CD4-positive, alpha-beta T cell (primary cell): ENCODE measurements at regions not wholly inside any gene's neighbourhood (a gene's known extent, or its start where the extent isn't known, plus 50 kb on each side); places are given as distances from the start of the nearest gene placed in this dataset.

Experiments used
- ATAC-seq: fragments of 200-7000 bp; cut with Tn5 transposase; one replicate; pipeline ENCODE4 v1.10.0; 2022; ENCODE audit warnings: mild to moderate bottlenecking; ENCODE audit not compliant: poor library complexity
- CTCF ChIA-PET: fragments of 350-600 bp; sonication (Branson Sonifier 250); formaldehyde crosslinking; loops from one replicate; lab custom pipeline; 2021; ENCODE audit warnings: antibody characterized with exemption, inconsistent platforms; lab: Charles Lee
- POLR2A ChIA-PET: fragments of 350-600 bp; sonication (Branson Sonifier 250); formaldehyde crosslinking; loops from one replicate; lab custom pipeline; 2021; ENCODE audit warnings: antibody characterized with exemption, inconsistent platforms; lab: Charles Lee
- DNase-seq, 14 experiments: peaks; one replicate each; pipeline ENCODE4 v3.0.0-alpha.2; 2013 to 2020; ENCODE audit warnings: mixed read lengths in 2 of 14
- H3K27ac ChIP-seq, 2 donors: one replicate each; pipeline versions ENCODE4 v1.5.1 to v1.7.0; 2013; ENCODE audit warnings: low read length in 2 of 2, low read depth in 1 of 2, mild to moderate bottlenecking in 1 of 2
- H3K27me3 ChIP-seq, 2 experiments: 1 replicate in 1 of 2; 2 replicates in 1 of 2; pipeline versions ENCODE4 v1.6.1 to v1.7.0; 2013; ENCODE audit warnings: low read length in 2 of 2, control low read depth in 1 of 2, mild to moderate bottlenecking in 1 of 2, moderate library complexity in 1 of 2; ENCODE audit not compliant: insufficient read depth in 2 of 2, control insufficient read depth in 1 of 2
- H3K36me3 ChIP-seq: one replicate; pipeline ENCODE4 v1.6.1; 2013; ENCODE audit warnings: low read length, control low read depth; ENCODE audit not compliant: insufficient read depth
- H3K4me1 ChIP-seq: one replicate; pipeline ENCODE4 v1.6.1; 2013; ENCODE audit warnings: low read length, control low read depth; ENCODE audit not compliant: insufficient read depth
- H3K4me3 ChIP-seq: one replicate; pipeline ENCODE4 v1.5.1; 2013; ENCODE audit warnings: mild to moderate bottlenecking, low read length, moderate library complexity
- H3K9me3 ChIP-seq, 2 experiments: 1 replicate in 1 of 2; 2 replicates in 1 of 2; pipeline versions ENCODE4 v1.6.1 to v1.7.0; 2013; ENCODE audit warnings: low read length in 2 of 2, mild to moderate bottlenecking in 2 of 2, control low read depth in 1 of 2, moderate library complexity in 1 of 2; ENCODE audit not compliant: control insufficient read depth in 1 of 2, insufficient read depth in 1 of 2
- H3K27ac Mint-ChIP-seq: one replicate; pipeline ENCODE4 v1.8.0; 2020; ENCODE audit warnings: mixed read lengths
- H3K27me3 Mint-ChIP-seq: one replicate; pipeline ENCODE4 v1.8.0; 2021; ENCODE audit warnings: mixed read lengths
- H3K36me3 Mint-ChIP-seq: one replicate; pipeline ENCODE4 v1.8.0; 2021; ENCODE audit warnings: low read depth, mixed read lengths
- H3K4me1 Mint-ChIP-seq: one replicate; pipeline ENCODE4 v1.8.0; 2021; ENCODE audit warnings: low read depth, mixed read lengths
- H3K4me3 Mint-ChIP-seq: one replicate; pipeline ENCODE4 v1.8.0; 2020; ENCODE audit warnings: mild to moderate bottlenecking, mixed read lengths
- H3K9me3 Mint-ChIP-seq: one replicate; pipeline ENCODE4 v1.8.0; 2020; ENCODE audit warnings: mixed read lengths
- intact Hi-C, 2 experiments: fragments of 100-400 bp; cut with DNase I in 1 of 2; cut with micrococcal nuclease in 1 of 2; formaldehyde crosslinking; loops; one replicate each; pipeline versions ENCODE4 v1.15.1 to v1.9.0; 2023 to 2025; cut with DNase I, micrococcal nuclease
- TF ChIP-seq, protein P1 (sequence below): fragments of 200-600 bp; IDR thresholded peaks from one replicate; pipeline ENCODE4 v1.8.0; 2022; ENCODE audit warnings: antibody characterized with exemption, mild to moderate bottlenecking

DNA sequence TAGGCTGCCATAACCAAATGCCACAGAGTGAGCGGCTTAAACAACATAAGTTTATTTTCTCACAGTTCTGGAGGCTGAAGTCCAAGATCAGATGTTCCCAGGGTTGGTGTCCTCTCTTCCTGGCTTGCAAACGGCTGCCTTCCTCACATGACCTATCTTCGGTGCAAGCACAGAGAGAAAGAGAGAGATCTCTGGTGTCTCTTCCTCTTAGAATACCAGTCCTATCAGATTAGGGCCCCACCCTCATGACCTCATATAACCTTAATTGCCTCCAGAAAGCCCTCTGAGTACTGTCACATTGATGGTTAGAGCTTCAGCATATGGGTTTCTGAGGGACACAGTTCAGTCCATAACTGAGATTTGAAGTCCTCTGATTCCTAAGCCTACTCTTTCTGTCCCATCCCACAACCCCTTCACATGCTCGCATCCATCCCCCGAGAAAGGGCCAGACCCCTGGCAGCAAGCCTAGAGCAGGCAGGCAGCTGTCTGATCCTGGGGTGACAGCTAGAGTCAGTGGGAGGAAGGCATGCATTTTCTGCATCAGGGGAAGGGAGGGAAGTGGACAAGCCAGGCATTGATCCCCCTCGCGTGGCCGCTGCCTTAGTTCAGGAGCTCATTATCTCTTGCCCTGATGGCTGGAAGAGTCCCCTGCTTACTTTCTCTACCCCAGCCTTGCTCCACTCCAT, 114.1 kb downstream of the FAR1 start:
- Histone ChIP-seq H3K4me1 (no peaks in the 10 kb centered on the region), H3K36me3 (no peaks in the 10 kb centered on the region), H3K4me3 (no peak overlapping the region), H3K27ac (no peak overlapping the region), H3K27me3 (no peaks in the 10 kb centered on the region), H3K9me3 (no peaks in the 10 kb centered on the region)
- Mint-ChIP-seq H3K27me3 (no peaks in the 10 kb centered on the region), H3K4me1 (no peaks in the 10 kb centered on the region), H3K4me3 (no peak overlapping the region), H3K27ac (no peak overlapping the region), H3K9me3 (no peaks in the 10 kb centered on the region), H3K36me3 (no peaks in the 10 kb centered on the region)
- TF ChIP-seq, protein P1, sequence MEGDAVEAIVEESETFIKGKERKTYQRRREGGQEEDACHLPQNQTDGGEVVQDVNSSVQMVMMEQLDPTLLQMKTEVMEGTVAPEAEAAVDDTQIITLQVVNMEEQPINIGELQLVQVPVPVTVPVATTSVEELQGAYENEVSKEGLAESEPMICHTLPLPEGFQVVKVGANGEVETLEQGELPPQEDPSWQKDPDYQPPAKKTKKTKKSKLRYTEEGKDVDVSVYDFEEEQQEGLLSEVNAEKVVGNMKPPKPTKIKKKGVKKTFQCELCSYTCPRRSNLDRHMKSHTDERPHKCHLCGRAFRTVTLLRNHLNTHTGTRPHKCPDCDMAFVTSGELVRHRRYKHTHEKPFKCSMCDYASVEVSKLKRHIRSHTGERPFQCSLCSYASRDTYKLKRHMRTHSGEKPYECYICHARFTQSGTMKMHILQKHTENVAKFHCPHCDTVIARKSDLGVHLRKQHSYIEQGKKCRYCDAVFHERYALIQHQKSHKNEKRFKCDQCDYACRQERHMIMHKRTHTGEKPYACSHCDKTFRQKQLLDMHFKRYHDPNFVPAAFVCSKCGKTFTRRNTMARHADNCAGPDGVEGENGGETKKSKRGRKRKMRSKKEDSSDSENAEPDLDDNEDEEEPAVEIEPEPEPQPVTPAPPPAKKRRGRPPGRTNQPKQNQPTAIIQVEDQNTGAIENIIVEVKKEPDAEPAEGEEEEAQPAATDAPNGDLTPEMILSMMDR, result no peak
- intact Hi-C loops, result loop anchor here in 1 of 2 experiments (5.0 kb wide), 1 partner anchor 85 kb away; no protein-coding TSS in a partner anchor
- CTCF ChIA-PET, result interaction anchor here (0.8 to 1.6 kb wide), 2 partner anchors 10 kb away, joined by 4 read pairs; no protein-coding TSS in a partner anchor
- POLR2A ChIA-PET, result no interaction called here
- no peak for ATAC-seq
- DNase-seq, result no peak

DNA sequence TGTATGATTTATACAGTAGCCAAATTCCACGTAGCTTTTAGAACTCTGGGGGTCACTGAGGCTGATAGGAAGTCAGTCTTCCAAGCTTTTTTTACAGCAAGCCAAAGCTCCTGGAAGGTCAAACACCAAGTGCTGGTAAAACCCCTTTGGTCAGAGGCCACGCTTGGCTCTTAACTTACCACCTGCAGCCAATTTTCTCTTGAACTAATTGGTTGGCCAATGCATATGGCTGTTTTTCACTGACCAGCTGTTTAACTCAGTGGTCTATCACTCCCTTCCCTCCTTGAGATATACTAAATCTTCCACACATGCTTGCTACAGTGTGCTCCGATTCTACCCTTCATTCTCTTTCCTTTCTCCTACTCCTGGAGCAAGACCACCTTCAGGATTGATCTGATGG, 116.0 kb downstream of the FAR1 start:
- no peaks in the 10 kb centered on the region for H3K9me3 ChIP-seq
- Mint-ChIP-seq H3K4me1 (no peaks in the 10 kb centered on the region), H3K27me3 (no peaks in the 10 kb centered on the region), H3K4me3 (no peak overlapping the region), H3K27ac (no peak overlapping the region), H3K9me3 (no peaks in the 10 kb centered on the region), H3K36me3 (no peaks in the 10 kb centered on the region)
- no peak overlapping the region for H3K4me3 ChIP-seq
- intact Hi-C loops, result loop anchor here in 1 of 2 experiments (5.0 kb wide), 1 partner anchor 83 kb away; no protein-coding TSS in a partner anchor
- TF ChIP-seq, protein P1, result no peak
- no peaks in the 10 kb centered on the region for H3K36me3 ChIP-seq
- no peaks in the 10 kb centered on the region for H3K27me3 ChIP-seq
- DNase-seq (no peak), ATAC-seq (no peak)
- H3K27ac ChIP-seq, result no peak overlapping the region
- ChIA-PET POLR2A (no interaction called here), CTCF (no interaction called here)
- H3K4me1 ChIP-seq, result no peaks in the 10 kb centered on the region

DNA sequence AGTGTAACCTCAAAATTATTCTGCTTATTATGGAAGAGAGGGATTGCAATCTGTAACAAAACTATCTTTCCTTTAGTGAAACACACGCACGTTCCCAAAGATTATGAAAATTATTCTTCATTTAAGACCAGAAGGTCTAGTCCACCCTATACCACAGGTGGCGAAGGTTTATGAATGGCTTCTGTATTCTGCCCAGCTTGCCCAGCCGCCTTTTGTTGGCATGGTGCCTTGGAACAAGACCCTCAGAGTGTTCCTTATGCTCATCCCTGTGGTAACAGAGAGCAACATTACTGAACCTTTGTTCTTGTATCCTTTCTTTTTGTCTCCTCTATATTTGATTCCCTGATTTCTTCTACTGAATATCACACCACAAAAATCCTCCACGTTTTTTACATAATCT, 116.4 kb downstream of the FAR1 start:
- no peaks in the 10 kb centered on the region for H3K27me3 ChIP-seq
- TF ChIP-seq, protein P1, result no peak
- ATAC-seq (no peak), DNase-seq (no peak)
- Mint-ChIP-seq H3K9me3 (no peaks in the 10 kb centered on the region), H3K27me3 (no peaks in the 10 kb centered on the region), H3K4me3 (no peak overlapping the region), H3K36me3 (no peaks in the 10 kb centered on the region), H3K27ac (no peak overlapping the region), H3K4me1 (no peaks in the 10 kb centered on the region)
- ChIA-PET CTCF (no interaction called here), POLR2A (no interaction called here)
- intact Hi-C loops, result loop anchor here in 1 of 2 experiments (5.0 kb wide), 1 partner anchor 82 kb away; no protein-coding TSS in a partner anchor
- H3K4me3 ChIP-seq, result no peak overlapping the region
- H3K9me3 ChIP-seq, result no peaks in the 10 kb centered on the region
- H3K4me1 ChIP-seq, result no peaks in the 10 kb centered on the region
- no peak overlapping the region for H3K27ac ChIP-seq
- no peaks in the 10 kb centered on the region for H3K36me3 ChIP-seq
